DOHH2 (cell line): ENCODE measurements at regions not wholly inside any gene's neighbourhood (a gene's known extent, or its start where the extent isn't known, plus 50 kb on each side); places are given as distances from the start of the nearest gene placed in this dataset.

Experiments used
- H3F3A ChIP-seq: fragments of 200-600 bp; sonication (generic), shearing (Covaris generic); 2 replicates; pipeline ENCODE4 v1.6.0; 2016; ENCODE audit warnings: antibody characterized with exemption, mild to moderate bottlenecking; ENCODE audit not compliant: control insufficient read depth, insufficient read depth
- H3K27ac ChIP-seq: fragments of 200-600 bp; sonication (generic); 2 replicates; pipeline ENCODE4 v1.5.1; 2014; ENCODE audit warnings: low read depth, mild to moderate bottlenecking, low read length, moderate library complexity
- H3K27me3 ChIP-seq: fragments of 200-600 bp; sonication (generic); 2 replicates; pipeline ENCODE4 v1.6.1; 2014; ENCODE audit warnings: mild to moderate bottlenecking, low read length, mixed read lengths; ENCODE audit not compliant: control insufficient read depth
- H3K36me3 ChIP-seq: fragments of 200-600 bp; sonication (generic); 2 replicates; pipeline ENCODE4 v1.6.1; 2014; ENCODE audit warnings: mild to moderate bottlenecking, low read length, moderate library complexity, mixed read lengths; ENCODE audit not compliant: control insufficient read depth
- H3K4me1 ChIP-seq: fragments of 200-600 bp; sonication (generic); 2 replicates; pipeline ENCODE4 v1.6.1; 2014; ENCODE audit warnings: mild to moderate bottlenecking, low read length, mixed read lengths; ENCODE audit not compliant: control insufficient read depth
- H3K4me2 ChIP-seq: fragments of 200-600 bp; sonication (generic); 2 replicates; pipeline ENCODE4 v1.6.0; 2014; ENCODE audit warnings: mild to moderate bottlenecking, low read length, moderate library complexity
- H3K4me3 ChIP-seq: fragments of 200-600 bp; sonication (generic); 2 replicates; pipeline ENCODE4 v1.5.1; 2014; ENCODE audit warnings: mild to moderate bottlenecking, low read length, mixed read lengths
- H3K79me2 ChIP-seq: fragments of 200-600 bp; sonication (generic); 2 replicates; pipeline ENCODE4 v1.6.1; 2014; ENCODE audit warnings: mild to moderate bottlenecking, low read length, mixed read lengths; ENCODE audit not compliant: control insufficient read depth
- H3K9me2 ChIP-seq: fragments of 200-600 bp; sonication (generic); replicated peaks from 2 replicates; pipeline ENCODE4 v1.6.1; 2014; ENCODE audit warnings: mild to moderate bottlenecking, low read length, mixed read lengths; ENCODE audit not compliant: control insufficient read depth
- H3K9me3 ChIP-seq: fragments of 200-600 bp; sonication (generic); 2 replicates; pipeline ENCODE4 v1.6.1; 2014; ENCODE audit warnings: antibody characterized with exemption, low read length, mixed read lengths; ENCODE audit not compliant: control insufficient read depth, insufficient read depth
- H4K20me1 ChIP-seq: fragments of 200-600 bp; sonication (generic); 2 replicates; pipeline ENCODE4 v1.6.0; 2014; ENCODE audit warnings: low read depth, mild to moderate bottlenecking, antibody characterized with exemption, low read length, moderate library complexity; ENCODE audit not compliant: control insufficient read depth, insufficient read depth
- EZH2phosphoT487 ChIP-seq: fragments of 200-600 bp; sonication (generic); IDR thresholded peaks from 2 replicates; pipeline ENCODE4 v1.6.1; 2017; ENCODE audit warnings: borderline replicate concordance, mild to moderate bottlenecking, antibody characterized with exemption, low read length, moderate library complexity, mixed read lengths
- TF ChIP-seq, protein P1 (sequence below): fragments of 200-600 bp; sonication (generic); IDR thresholded peaks from one replicate; pipeline ENCODE4 v1.5.1; 2014; ENCODE audit warnings: antibody characterized with exemption, mild to moderate bottlenecking, low read depth, low read length; ENCODE audit not compliant: poor library complexity, severe bottlenecking

DNA sequence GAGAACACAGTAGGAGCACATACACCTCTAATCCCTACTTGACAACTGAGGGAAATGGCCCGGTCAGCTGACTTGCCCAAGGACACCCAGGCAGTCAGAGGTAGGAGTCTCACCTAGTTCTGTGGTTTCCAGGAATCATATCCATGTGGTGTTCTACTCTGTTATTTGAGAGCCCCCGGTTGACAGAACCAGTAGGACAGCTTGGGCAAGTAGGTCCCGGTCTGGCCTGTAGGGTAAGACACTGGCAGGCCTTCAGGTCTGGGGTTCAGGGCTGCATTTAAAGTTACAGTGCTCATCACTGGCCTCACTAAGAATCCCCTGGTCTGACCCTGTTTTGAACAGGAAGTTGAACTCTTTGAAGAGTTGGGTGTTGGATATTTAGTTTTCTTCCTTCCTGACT lies 476.1 kb downstream of the SHQ1 start:
- no peak overlapping the region for H3K4me2 ChIP-seq
- no peaks in the 10 kb centered on the region for H3F3A ChIP-seq
- no peak for TF ChIP-seq EZH2phosphoT487
- TF ChIP-seq, protein P1, sequence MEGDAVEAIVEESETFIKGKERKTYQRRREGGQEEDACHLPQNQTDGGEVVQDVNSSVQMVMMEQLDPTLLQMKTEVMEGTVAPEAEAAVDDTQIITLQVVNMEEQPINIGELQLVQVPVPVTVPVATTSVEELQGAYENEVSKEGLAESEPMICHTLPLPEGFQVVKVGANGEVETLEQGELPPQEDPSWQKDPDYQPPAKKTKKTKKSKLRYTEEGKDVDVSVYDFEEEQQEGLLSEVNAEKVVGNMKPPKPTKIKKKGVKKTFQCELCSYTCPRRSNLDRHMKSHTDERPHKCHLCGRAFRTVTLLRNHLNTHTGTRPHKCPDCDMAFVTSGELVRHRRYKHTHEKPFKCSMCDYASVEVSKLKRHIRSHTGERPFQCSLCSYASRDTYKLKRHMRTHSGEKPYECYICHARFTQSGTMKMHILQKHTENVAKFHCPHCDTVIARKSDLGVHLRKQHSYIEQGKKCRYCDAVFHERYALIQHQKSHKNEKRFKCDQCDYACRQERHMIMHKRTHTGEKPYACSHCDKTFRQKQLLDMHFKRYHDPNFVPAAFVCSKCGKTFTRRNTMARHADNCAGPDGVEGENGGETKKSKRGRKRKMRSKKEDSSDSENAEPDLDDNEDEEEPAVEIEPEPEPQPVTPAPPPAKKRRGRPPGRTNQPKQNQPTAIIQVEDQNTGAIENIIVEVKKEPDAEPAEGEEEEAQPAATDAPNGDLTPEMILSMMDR, result no peak
- H3K4me1 ChIP-seq, result no peaks in the 10 kb centered on the region
- no peaks in the 10 kb centered on the region for H4K20me1 ChIP-seq
- peaks cover 3% of the 10 kb centered on the region; the same call in 1 of the 2 replicates for H3K36me3 ChIP-seq
- no peak overlapping the region for H3K4me3 ChIP-seq
- H3K79me2 ChIP-seq, result no peaks in the 10 kb centered on the region
- H3K27me3 ChIP-seq, result no peaks in the 10 kb centered on the region
- H3K27ac ChIP-seq, result no peak overlapping the region
- H3K9me2 ChIP-seq, result no peaks in the 10 kb centered on the region
- H3K9me3 ChIP-seq, result no peaks in the 10 kb centered on the region

DNA sequence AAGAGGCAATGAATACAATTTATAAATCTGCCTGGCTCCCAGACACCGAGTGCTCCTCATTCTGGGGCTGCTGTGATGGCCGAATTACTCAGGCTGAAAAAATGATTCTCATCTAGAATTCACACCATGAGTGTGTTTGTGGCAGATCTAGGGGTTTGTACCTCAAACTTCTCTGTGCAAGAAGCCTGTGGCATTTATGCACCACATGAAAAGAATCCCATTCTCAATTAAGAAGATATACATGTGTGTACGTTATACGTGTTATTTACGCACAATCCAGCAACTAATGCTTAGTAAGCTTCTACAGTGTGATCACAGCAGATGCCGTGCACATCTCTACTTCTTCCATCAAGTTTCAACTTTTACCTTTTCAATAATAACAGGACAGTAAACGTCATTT lies 476.8 kb downstream of the SHQ1 start:
- Histone ChIP-seq H3K27ac (no peak overlapping the region), H3K4me1 (no peaks in the 10 kb centered on the region), H4K20me1 (no peaks in the 10 kb centered on the region), H3K9me2 (no peaks in the 10 kb centered on the region), H3K79me2 (no peaks in the 10 kb centered on the region), H3K36me3 (no peaks in the 10 kb centered on the region), H3K9me3 (no peaks in the 10 kb centered on the region), H3K27me3 (no peaks in the 10 kb centered on the region), H3K4me2 (no peak overlapping the region), H3F3A (no peaks in the 10 kb centered on the region), H3K4me3 (no peak overlapping the region)
- no peak for TF ChIP-seq EZH2phosphoT487
- TF ChIP-seq, protein P1, result no peak

DNA sequence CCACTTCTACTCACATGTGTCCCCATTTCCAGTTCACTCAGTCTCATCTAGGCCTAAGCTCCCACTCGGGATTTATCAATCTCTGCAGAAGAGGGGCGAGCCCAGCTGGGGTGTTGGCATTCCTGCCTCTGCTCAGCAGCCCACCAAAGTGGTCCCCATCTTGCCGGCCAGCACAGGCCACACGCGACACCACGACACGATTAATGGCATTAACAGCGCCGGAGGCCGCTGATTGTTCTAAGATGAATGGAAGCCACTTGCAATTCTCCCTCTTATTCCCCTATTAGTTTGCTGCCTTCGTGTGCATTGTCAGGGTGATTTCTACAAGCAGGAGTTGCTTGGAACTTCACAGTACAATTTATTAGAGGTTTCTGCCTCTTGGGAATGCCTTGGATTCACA lies 477.3 kb downstream of the SHQ1 start:
- Histone ChIP-seq H3K4me1 (no peaks in the 10 kb centered on the region), H3K36me3 (no peaks in the 10 kb centered on the region), H3K27me3 (no peaks in the 10 kb centered on the region), H3K9me2 (no peaks in the 10 kb centered on the region), H3K27ac (no peak overlapping the region), H3F3A (no peaks in the 10 kb centered on the region), H3K4me2 (no peak overlapping the region), H4K20me1 (no peaks in the 10 kb centered on the region), H3K79me2 (no peaks in the 10 kb centered on the region), H3K4me3 (no peak overlapping the region), H3K9me3 (no peaks in the 10 kb centered on the region)
- TF ChIP-seq, protein P1, result no peak
- no peak for TF ChIP-seq EZH2phosphoT487

DNA sequence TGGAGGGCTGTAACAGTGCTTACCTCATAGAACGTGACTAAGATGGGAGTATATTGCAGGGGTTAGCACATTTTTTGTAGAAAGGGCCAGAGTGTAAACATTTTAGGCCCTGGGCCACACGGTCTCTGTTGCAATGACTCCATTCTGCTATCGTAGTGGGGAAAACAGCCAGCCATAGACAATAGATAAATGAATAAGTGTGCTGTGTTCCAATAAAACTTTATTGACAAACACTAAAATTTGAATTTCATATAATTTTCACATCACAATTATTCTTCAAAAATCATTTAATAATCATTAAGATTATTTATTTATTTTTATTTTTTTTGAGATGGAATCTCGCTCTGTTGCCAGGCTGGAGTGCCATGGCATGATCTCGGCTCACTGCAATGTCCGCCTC lies 478.6 kb downstream of the SHQ1 start:
- Histone ChIP-seq H3K4me2 (no peak overlapping the region), H3K9me3 (no peaks in the 10 kb centered on the region), H3K27me3 (no peaks in the 10 kb centered on the region), H3K4me1 (no peaks in the 10 kb centered on the region), H3K79me2 (no peaks in the 10 kb centered on the region), H3K4me3 (no peak overlapping the region), H3K36me3 (no peaks in the 10 kb centered on the region), H3F3A (no peaks in the 10 kb centered on the region), H3K27ac (no peak overlapping the region), H4K20me1 (no peaks in the 10 kb centered on the region), H3K9me2 (no peaks in the 10 kb centered on the region)
- TF ChIP-seq EZH2phosphoT487, result no peak
- TF ChIP-seq, protein P1, result no peak
